ENCODE measurements at regions not wholly inside any gene's neighbourhood (a gene's known extent, or its start where the extent isn't known, plus 50 kb on each side); places are given as distances from the start of the nearest gene placed in this dataset.

GRCh38 chr1:227374846-227375245, 56.6 kb upstream of the CDC42BPA start:
- no peak for FAIRE-seq
- Histone ChIP-seq H4K20me1 (replicated peaks; ENCODE audit: control insufficient read depth, insufficient read depth, low read length) (no peaks in the 10 kb centered on the region), H3K36me3 (ENCODE audit: control insufficient read depth, insufficient read depth, low read length) (no peaks in the 10 kb centered on the region), H2AFZ (ENCODE audit: low read depth, low read length) (no peak overlapping the region), H3K4me3 (no peak overlapping the region), H3K27ac (ENCODE audit: extremely low read depth, low read depth, low read length) (no peak overlapping the region), H3K4me1 (replicated peaks in 1 of 2; ENCODE audit: control insufficient read depth in 2 of 2, insufficient read depth in 2 of 2, low read length in 2 of 2) (peaks cover 3 to 29% of the 10 kb centered on the region in 2 experiments; a peak in 4 of 5 replicates), H3K4me2 (ENCODE audit: insufficient read depth, low read length) (no peak overlapping the region), H3K79me2 (ENCODE audit: control insufficient read depth, insufficient read depth, low read length) (no peaks in the 10 kb centered on the region), H3K9me3 (replicated peaks; ENCODE audit: control insufficient read depth, insufficient read depth, low read depth, low read length) (no peaks in the 10 kb centered on the region), H3K9ac (ENCODE audit: insufficient read depth in 1 of 2, low read depth in 2 of 2, low read length in 2 of 2) (no peak overlapping the region), H3K9me1 (ENCODE audit: control insufficient read depth, insufficient read depth, low read length) (no peaks in the 10 kb centered on the region), H3K27me3 (ENCODE audit: control insufficient read depth in 2 of 2, insufficient read depth in 2 of 2, low read length in 2 of 2) (no peaks in the 10 kb centered on the region)
- no peak for ATAC-seq
- ChIA-PET POLR2A (no interaction called here), CTCF (ENCODE audit: low intra/inter-chr PET ratio) (no interaction called here)
- BruUV-seq (replicated peaks): no TSS peak
- no peak for DNase-seq (ENCODE audit: extremely low read depth in 1 of 4, low spot score in 3 of 4)
- in situ Hi-C loops (cut with MboI) (no loop called here), intact Hi-C loops (cut with micrococcal nuclease) (loop anchor here (5.0 kb wide), 1 partner anchor 1138 kb away; no protein-coding TSS in a partner anchor)
- WGBS (ENCODE audit: insufficient coverage, low coverage, missing lambda C conversion rate): 20% methylated on average over 1 of the region's 1 CpG
- TF ChIP-seq COPS2 (conservative IDR thresholded peaks at IDR 0.05) (no peak), RAD21 (CRISPR knock-in tag; conservative IDR thresholded peaks at IDR 0.05 in 1 of 2, IDR thresholded peaks at IDR 0.05 in 1 of 2) (no peak), BCOR (IDR thresholded peaks at IDR 0.05) (peak; percentile 42; the same call in 1 of the 2 replicates), THRA (IDR thresholded peaks at IDR 0.05) (no peak), ZSCAN29 (IDR thresholded peaks at IDR 0.05) (no peak), FOS (IDR thresholded peaks at IDR 0.05; ENCODE audit: extremely low read depth, insufficient read length) (no peak), SOX6 (IDR thresholded peaks at IDR 0.05) (no peak), PHB2 (IDR thresholded peaks at IDR 0.05; ENCODE audit: low read depth) (0 out of 2 replicates have a peak, but pooled peaks have one; percentile 24), ZNF23 (CRISPR knock-in tag; IDR thresholded peaks at IDR 0.05) (no peak), HDAC6 (IDR thresholded peaks at IDR 0.05; ENCODE audit: low read depth, low read length) (no peak), HMG20B (CRISPR knock-in tag; IDR thresholded peaks at IDR 0.05) (no peak), HDAC1 (IDR thresholded peaks at IDR 0.05) (no peak), ZNF140 (CRISPR knock-in tag; IDR thresholded peaks at IDR 0.05) (no peak), ZNF282 (CRISPR knock-in tag; IDR thresholded peaks at IDR 0.05) (no peak), ZNF830 (CRISPR knock-in tag; IDR thresholded peaks at IDR 0.05) (no peak), POLR2G (IDR thresholded peaks at IDR 0.05; ENCODE audit: low read depth, low read length) (no peak), ZNF41 (CRISPR knock-in tag; conservative IDR thresholded peaks at IDR 0.05) (no peak), ZNF444 (CRISPR knock-in tag; IDR thresholded peaks at IDR 0.05) (no peak), HDAC3 (IDR thresholded peaks at IDR 0.05; ENCODE audit: borderline replicate concordance, partially characterized antibody) (no peak), ZBTB49 (CRISPR knock-in tag; IDR thresholded peaks at IDR 0.05; ENCODE audit: borderline replicate concordance) (no peak), POLR3G (IDR thresholded peaks at IDR 0.05; ENCODE audit: extremely low read depth, insufficient read length, insufficient replicate concordance) (no peak), RBM14 (IDR thresholded peaks at IDR 0.05; ENCODE audit: borderline replicate concordance, insufficient read depth, low read depth, low read length) (no peak), HOXB6 (CRISPR knock-in tag; IDR thresholded peaks at IDR 0.05; ENCODE audit: borderline replicate concordance) (no peak), ELF1 (tag; IDR thresholded peaks at IDR 0.05) (no peak)
